Keratinocyte (primary cell): ENCODE measurements at regions not wholly inside any gene's neighbourhood (a gene's known extent, or its start where the extent isn't known, plus 50 kb on each side); places are given as distances from the start of the nearest gene placed in this dataset.

ENCODE experiments used
- DNase-seq: peaks from one replicate; pipeline ENCODE4 v3.0.0-alpha.2; 2011; ENCODE audit warnings: low read depth, missing footprints, low spot score
- FAIRE-seq: peaks from 2 replicates; lab custom pipeline; 2011; peaks lifted over from hg19 to GRCh38; lab: Jason Lieb, UNC
- H2AFZ ChIP-seq: 2 replicates; pipeline ENCODE4 v1.6.0; 2012; ENCODE audit warnings: low read length, control low read depth, inconsistent platforms; ENCODE audit not compliant: control insufficient read depth
- H3K27ac ChIP-seq: 2 replicates; pipeline ENCODE4 v1.5.1; 2011; ENCODE audit warnings: low read length; ENCODE audit not compliant: control insufficient read depth, insufficient read depth
- H3K27me3 ChIP-seq: 3 replicates; pipeline ENCODE4 v1.6.0; 2011; ENCODE audit warnings: low read length; ENCODE audit not compliant: control insufficient read depth, insufficient read depth; ENCODE audit errors: extremely low read depth
- H3K36me3 ChIP-seq, 2 experiments: 2 replicates in 1 of 2; 3 replicates in 1 of 2; pipeline ENCODE4 v1.5.1; 2011; ENCODE audit warnings: low read length in 2 of 2, mild to moderate bottlenecking in 1 of 2; ENCODE audit not compliant: control insufficient read depth in 2 of 2, insufficient read depth in 2 of 2; ENCODE audit errors: extremely low read depth in 1 of 2
- H3K4me1 ChIP-seq: 3 replicates; pipeline ENCODE4 v1.5.1; 2011; ENCODE audit warnings: low read length; ENCODE audit not compliant: control insufficient read depth, insufficient read depth; ENCODE audit errors: extremely low read depth
- H3K4me2 ChIP-seq: 3 replicates; pipeline ENCODE4 v1.6.0; 2011; ENCODE audit warnings: low read depth, low read length; ENCODE audit not compliant: control insufficient read depth, insufficient read depth; ENCODE audit errors: extremely low read depth
- H3K4me3 ChIP-seq, 3 experiments: fragments of 200-600 bp in 1 of 3; sonication (generic) in 1 of 3; 2 replicates in 2 of 3; 3 replicates in 1 of 3; pipeline ENCODE4 v1.5.1; 2011 to 2016; ENCODE audit warnings: low read length in 3 of 3, mild to moderate bottlenecking in 3 of 3, control low read depth in 2 of 3, inconsistent platforms in 1 of 3, low read depth in 1 of 3, mixed read lengths in 1 of 3, mixed run types in 1 of 3, moderate library complexity in 1 of 3; ENCODE audit not compliant: control insufficient read depth in 2 of 3, insufficient read depth in 2 of 3; ENCODE audit errors: extremely low read depth in 1 of 3
- H3K79me2 ChIP-seq: 2 replicates; pipeline ENCODE4 v1.6.0; 2012; ENCODE audit warnings: low read length; ENCODE audit not compliant: control insufficient read depth, insufficient read depth
- H3K9ac ChIP-seq: 3 replicates; pipeline ENCODE4 v1.6.0; 2011; ENCODE audit warnings: low read length; ENCODE audit not compliant: control insufficient read depth, insufficient read depth; ENCODE audit errors: extremely low read depth
- H3K9me1 ChIP-seq: 3 replicates; pipeline ENCODE4 v1.6.0; 2011; ENCODE audit warnings: low read length; ENCODE audit not compliant: control insufficient read depth, insufficient read depth; ENCODE audit errors: extremely low read depth
- H3K9me3 ChIP-seq: 2 replicates; pipeline ENCODE4 v1.5.1; 2012; ENCODE audit warnings: low read depth, low read length; ENCODE audit not compliant: control insufficient read depth
- H4K20me1 ChIP-seq: 3 replicates; pipeline ENCODE4 v1.6.0; 2011; ENCODE audit warnings: low read length; ENCODE audit not compliant: control insufficient read depth, insufficient read depth; ENCODE audit errors: extremely low read depth
- EZH2 ChIP-seq: IDR thresholded peaks from one replicate; pipeline ENCODE4 v1.6.1; 2012; ENCODE audit warnings: inconsistent platforms, mild to moderate bottlenecking, low read length, moderate library complexity
- dilution Hi-C: fragments of 300-500 bp; cut with MboI; formaldehyde crosslinking; loops from one replicate; pipeline ENCODE4 v1.7.0; 2020; ENCODE audit warnings: low sequenced_read_pairs; ENCODE audit not compliant: extremely low pct_ligation_motif_present
- TF ChIP-seq, protein P1 (sequence below), 3 experiments: IDR thresholded peaks in 1 of 3; conservative IDR thresholded peaks in 1 of 3; optimal IDR thresholded peaks in 1 of 3; 2 replicates in 2 of 3; 3 replicates in 1 of 3; pipeline versions ENCODE3 to v1.5.1; 2011; ENCODE audit warnings: low read length in 3 of 3, mild to moderate bottlenecking in 3 of 3, moderate library complexity in 2 of 3, control low read depth in 1 of 3, inconsistent platforms in 1 of 3; ENCODE audit not compliant: insufficient read depth in 2 of 3; ENCODE audit errors: extremely low read depth in 1 of 3

DNA sequence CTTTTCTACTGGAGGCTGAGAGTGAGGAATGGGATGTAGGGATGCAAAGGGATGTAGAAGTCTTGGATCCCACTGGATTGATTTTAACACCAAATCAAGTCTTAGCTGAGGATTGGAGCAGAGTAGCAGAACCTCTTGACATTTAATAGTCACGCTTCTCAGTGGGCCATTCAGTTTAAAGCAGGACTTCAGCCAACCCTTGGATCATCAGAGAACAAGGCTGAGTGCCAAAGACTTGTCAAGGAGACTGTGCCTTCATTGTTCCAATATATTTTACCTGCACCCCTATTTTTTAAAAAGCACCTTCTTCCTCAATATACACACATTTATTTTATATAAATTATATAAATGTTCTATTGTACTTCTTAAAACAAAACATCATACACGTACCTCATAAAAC lies 242.4 kb upstream of the ST6GAL2 start:
- Histone ChIP-seq H3K9ac (no peak overlapping the region), H3K4me1 (no peaks in the 10 kb centered on the region), H3K27me3 (no peaks in the 10 kb centered on the region), H3K4me2 (no peak overlapping the region), H3K79me2 (no peaks in the 10 kb centered on the region), H4K20me1 (no peaks in the 10 kb centered on the region), H3K9me3 (no peaks in the 10 kb centered on the region), H3K27ac (no peak overlapping the region), H3K9me1 (no peaks in the 10 kb centered on the region), H2AFZ (no peak overlapping the region), H3K4me3 (no peak overlapping the region), H3K36me3 (no peaks in the 10 kb centered on the region)
- dilution Hi-C loops: no loop called here
- no peak for DNase-seq
- no peak for FAIRE-seq
- no peak for TF ChIP-seq EZH2
- TF ChIP-seq, protein P1, sequence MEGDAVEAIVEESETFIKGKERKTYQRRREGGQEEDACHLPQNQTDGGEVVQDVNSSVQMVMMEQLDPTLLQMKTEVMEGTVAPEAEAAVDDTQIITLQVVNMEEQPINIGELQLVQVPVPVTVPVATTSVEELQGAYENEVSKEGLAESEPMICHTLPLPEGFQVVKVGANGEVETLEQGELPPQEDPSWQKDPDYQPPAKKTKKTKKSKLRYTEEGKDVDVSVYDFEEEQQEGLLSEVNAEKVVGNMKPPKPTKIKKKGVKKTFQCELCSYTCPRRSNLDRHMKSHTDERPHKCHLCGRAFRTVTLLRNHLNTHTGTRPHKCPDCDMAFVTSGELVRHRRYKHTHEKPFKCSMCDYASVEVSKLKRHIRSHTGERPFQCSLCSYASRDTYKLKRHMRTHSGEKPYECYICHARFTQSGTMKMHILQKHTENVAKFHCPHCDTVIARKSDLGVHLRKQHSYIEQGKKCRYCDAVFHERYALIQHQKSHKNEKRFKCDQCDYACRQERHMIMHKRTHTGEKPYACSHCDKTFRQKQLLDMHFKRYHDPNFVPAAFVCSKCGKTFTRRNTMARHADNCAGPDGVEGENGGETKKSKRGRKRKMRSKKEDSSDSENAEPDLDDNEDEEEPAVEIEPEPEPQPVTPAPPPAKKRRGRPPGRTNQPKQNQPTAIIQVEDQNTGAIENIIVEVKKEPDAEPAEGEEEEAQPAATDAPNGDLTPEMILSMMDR (optimal IDR thresholded peaks at IDR 0.05 in 1 of 3, IDR thresholded peaks at IDR 0.05 in 1 of 3, conservative IDR thresholded peaks at IDR 0.05 in 1 of 3; ENCODE audit: extremely low read depth in 1 of 3, insufficient read depth in 2 of 3, low read length in 3 of 3): no peak

DNA sequence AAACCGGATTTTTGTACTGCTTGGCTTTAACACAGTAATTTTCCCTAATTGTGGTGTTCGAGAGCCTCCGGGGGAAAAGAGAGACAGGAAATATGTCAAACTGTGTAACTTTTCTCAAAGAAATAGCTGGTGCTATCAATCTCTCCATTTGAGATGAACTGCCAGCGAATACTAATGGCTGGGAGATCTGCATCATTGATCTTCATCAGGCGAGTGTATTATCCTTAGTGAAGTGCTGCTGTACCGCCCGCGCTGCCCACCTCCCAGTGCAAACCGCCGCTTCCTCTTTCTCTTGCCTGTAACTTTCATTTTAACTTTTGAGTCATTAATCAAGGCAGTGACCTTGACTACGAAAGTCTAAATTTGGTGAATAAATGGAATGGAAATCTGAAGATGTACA lies 246.1 kb upstream of the ST6GAL2 start:
- dilution Hi-C loops: no loop called here
- H3K4me2 ChIP-seq: peak overlapping the region; percentile 43

More for the DNA sequence above, 246.1 kb upstream of the ST6GAL2 start:
- H4K20me1 ChIP-seq: no peaks in the 10 kb centered on the region
- no peaks in the 10 kb centered on the region for H3K9me3 ChIP-seq
- H2AFZ ChIP-seq: no peak overlapping the region
- no peak overlapping the region for H3K9ac ChIP-seq
- H3K4me1 ChIP-seq: no peaks in the 10 kb centered on the region
- no peak for FAIRE-seq
- TF ChIP-seq EZH2: no peak
- TF ChIP-seq, protein P1 (optimal IDR thresholded peaks at IDR 0.05 in 1 of 3, IDR thresholded peaks at IDR 0.05 in 1 of 3, conservative IDR thresholded peaks at IDR 0.05 in 1 of 3; ENCODE audit: extremely low read depth in 1 of 3, insufficient read depth in 2 of 3, low read length in 3 of 3): no peak
- DNase-seq: no peak
- H3K36me3 ChIP-seq: no peaks in the 10 kb centered on the region
- no peak overlapping the region for H3K27ac ChIP-seq
- H3K4me3 ChIP-seq: no peak overlapping the region
- H3K27me3 ChIP-seq: no peaks in the 10 kb centered on the region
- H3K79me2 ChIP-seq: no peaks in the 10 kb centered on the region
- no peaks in the 10 kb centered on the region for H3K9me1 ChIP-seq
